ENCODE measurements at regions not wholly inside any gene's neighbourhood (a gene's known extent, or its start where the extent isn't known, plus 50 kb on each side); places are given as distances from the start of the nearest gene placed in this dataset.

- TF ChIP-seq KDM1A (IDR thresholded peaks at IDR 0.05; ENCODE audit: borderline replicate concordance) (no peak), BCL3 (IDR thresholded peaks at IDR 0.05; ENCODE audit: borderline replicate concordance, insufficient read depth, low read depth, low read length, poor library complexity, severe bottlenecking) (no peak)
Observed at GRCh38 chr10:10914144-10914543, 103.5 kb upstream of the CELF2 start (continued).

- in situ Hi-C loops (cut with MboI) (no loop called here), intact Hi-C loops (cut with micrococcal nuclease; ENCODE audit: unreplicated experiment) (no loop called here)
- POLR2A ChIA-PET, result no interaction called here
- ATAC-seq, result no peak
- SMC1A ChIA-PET (ENCODE audit: uncharacterized antibody, unreplicated experiment), result no interaction called here
- no peak for DNase-seq (ENCODE audit: low read depth, low spot score)
- no peaks in the 10 kb centered on the region; a peak in 1 of 4 replicates for H3K27me3 ChIP-seq (replicated peaks in 1 of 2; ENCODE audit: control insufficient read depth in 2 of 2, insufficient read depth in 2 of 2, low read length in 1 of 2)
- no peaks in the 10 kb centered on the region for H3K79me2 ChIP-seq (ENCODE audit: control insufficient read depth, insufficient read depth, low read length)
- RAD21 ChIA-PET (ENCODE audit: unreplicated experiment), result interaction anchor here (0.7 kb wide), 1 partner anchor 22 kb away, joined by 3 read pairs; no protein-coding TSS in a partner anchor
- no peaks in the 10 kb centered on the region for H3K4me1 ChIP-seq (ENCODE audit: control insufficient read depth, insufficient read depth, low read length)
- no peak overlapping the region for H3K9ac ChIP-seq (ENCODE audit: control insufficient read depth, insufficient read depth, low read length)
- no TSS peak for BruUV-seq (replicated peaks)
- H3K9me3 ChIP-seq (replicated peaks; ENCODE audit: control insufficient read depth, insufficient read depth, low read length), result no peaks in the 10 kb centered on the region
- no peak overlapping the region for H3K4me3 ChIP-seq
- no peak overlapping the region for H3K27ac ChIP-seq (ENCODE audit: control insufficient read depth, insufficient read depth)
- no peak overlapping the region for H2AFZ ChIP-seq (ENCODE audit: control insufficient read depth, low read depth, low read length)
- H3K4me2 ChIP-seq (ENCODE audit: control insufficient read depth, insufficient read depth), result no peak overlapping the region
- CTCF ChIA-PET, result no interaction called here
- no peak for TF ChIP-seq RCOR1 (conservative IDR thresholded peaks at IDR 0.05; ENCODE audit: low read depth, low read length)
- no peak for TF ChIP-seq TARDBP (IDR thresholded peaks at IDR 0.05; ENCODE audit: borderline replicate concordance)
- TF ChIP-seq, protein P1, sequence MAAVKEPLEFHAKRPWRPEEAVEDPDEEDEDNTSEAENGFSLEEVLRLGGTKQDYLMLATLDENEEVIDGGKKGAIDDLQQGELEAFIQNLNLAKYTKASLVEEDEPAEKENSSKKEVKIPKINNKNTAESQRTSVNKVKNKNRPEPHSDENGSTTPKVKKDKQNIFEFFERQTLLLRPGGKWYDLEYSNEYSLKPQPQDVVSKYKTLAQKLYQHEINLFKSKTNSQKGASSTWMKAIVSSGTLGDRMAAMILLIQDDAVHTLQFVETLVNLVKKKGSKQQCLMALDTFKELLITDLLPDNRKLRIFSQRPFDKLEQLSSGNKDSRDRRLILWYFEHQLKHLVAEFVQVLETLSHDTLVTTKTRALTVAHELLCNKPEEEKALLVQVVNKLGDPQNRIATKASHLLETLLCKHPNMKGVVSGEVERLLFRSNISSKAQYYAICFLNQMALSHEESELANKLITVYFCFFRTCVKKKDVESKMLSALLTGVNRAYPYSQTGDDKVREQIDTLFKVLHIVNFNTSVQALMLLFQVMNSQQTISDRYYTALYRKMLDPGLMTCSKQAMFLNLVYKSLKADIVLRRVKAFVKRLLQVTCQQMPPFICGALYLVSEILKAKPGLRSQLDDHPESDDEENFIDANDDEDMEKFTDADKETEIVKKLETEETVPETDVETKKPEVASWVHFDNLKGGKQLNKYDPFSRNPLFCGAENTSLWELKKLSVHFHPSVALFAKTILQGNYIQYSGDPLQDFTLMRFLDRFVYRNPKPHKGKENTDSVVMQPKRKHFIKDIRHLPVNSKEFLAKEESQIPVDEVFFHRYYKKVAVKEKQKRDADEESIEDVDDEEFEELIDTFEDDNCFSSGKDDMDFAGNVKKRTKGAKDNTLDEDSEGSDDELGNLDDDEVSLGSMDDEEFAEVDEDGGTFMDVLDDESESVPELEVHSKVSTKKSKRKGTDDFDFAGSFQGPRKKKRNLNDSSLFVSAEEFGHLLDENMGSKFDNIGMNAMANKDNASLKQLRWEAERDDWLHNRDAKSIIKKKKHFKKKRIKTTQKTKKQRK (IDR thresholded peaks at IDR 0.05; ENCODE audit: low read depth, low read length), result no peak
- no peak for TF ChIP-seq EGR1 (IDR thresholded peaks at IDR 0.05; ENCODE audit: borderline replicate concordance in 1 of 2, low read depth in 2 of 2, low read length in 2 of 2)
- no peak for TF ChIP-seq CHD2 (IDR thresholded peaks at IDR 0.05; ENCODE audit: borderline replicate concordance, low read depth, low read length)
- TF ChIP-seq TBL1XR1 (IDR thresholded peaks at IDR 0.05; ENCODE audit: low read depth, low read length), result no peak
- no peak for TF ChIP-seq STAT3 (IDR thresholded peaks at IDR 0.05; ENCODE audit: low read depth, low read length)
- no peak for FAIRE-seq
- no peaks in the 10 kb centered on the region for H4K20me1 ChIP-seq (ENCODE audit: control insufficient read depth, insufficient read depth)
- H3K36me3 ChIP-seq (ENCODE audit: control insufficient read depth in 2 of 2, insufficient read depth in 2 of 2, low read length in 1 of 2), result no peaks in the 10 kb centered on the region
Observed at GRCh38 chr10:10915215-10915614, 102.5 kb upstream of the CELF2 start.
